ENCODE measurements at regions not wholly inside any gene's neighbourhood (a gene's known extent, or its start where the extent isn't known, plus 50 kb on each side); places are given as distances from the start of the nearest gene placed in this dataset.

DNA sequence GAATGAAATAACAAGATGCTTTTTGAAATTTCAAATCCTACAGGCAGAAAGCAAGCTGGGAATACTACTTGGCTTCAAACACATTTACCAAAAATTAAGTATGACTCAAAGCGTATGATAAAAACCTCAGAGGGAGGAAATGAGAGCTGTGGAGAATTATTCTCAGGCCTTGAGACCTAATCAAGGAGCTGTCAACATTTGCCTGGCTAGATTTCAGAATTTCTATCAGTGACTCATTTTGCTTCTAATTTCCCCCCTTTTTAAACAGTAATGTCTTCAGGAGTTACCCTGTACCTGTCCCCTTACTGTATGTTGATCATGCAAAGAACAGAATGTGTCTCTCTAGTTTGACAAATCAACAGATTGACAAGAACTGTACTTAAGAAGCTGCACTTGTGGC is 1324.5 kb upstream of the DDX18 start:
- DNase-seq (ENCODE audit: low spot score) (no peak), ATAC-seq (no peak)
- Mint-ChIP-seq H3K4me1 (no peaks in the 10 kb centered on the region), H3K9me3 (peaks cover 77% of the 10 kb centered on the region), H3K4me3 (no peak overlapping the region), H3K36me3 (peaks cover 26% of the 10 kb centered on the region), H3K27me3 (ENCODE audit: low read depth) (no peaks in the 10 kb centered on the region), H3K27ac (no peak overlapping the region)
- ChIA-PET POLR2A (no interaction called here), CTCF (no interaction called here)
- TF ChIP-seq, protein P1, sequence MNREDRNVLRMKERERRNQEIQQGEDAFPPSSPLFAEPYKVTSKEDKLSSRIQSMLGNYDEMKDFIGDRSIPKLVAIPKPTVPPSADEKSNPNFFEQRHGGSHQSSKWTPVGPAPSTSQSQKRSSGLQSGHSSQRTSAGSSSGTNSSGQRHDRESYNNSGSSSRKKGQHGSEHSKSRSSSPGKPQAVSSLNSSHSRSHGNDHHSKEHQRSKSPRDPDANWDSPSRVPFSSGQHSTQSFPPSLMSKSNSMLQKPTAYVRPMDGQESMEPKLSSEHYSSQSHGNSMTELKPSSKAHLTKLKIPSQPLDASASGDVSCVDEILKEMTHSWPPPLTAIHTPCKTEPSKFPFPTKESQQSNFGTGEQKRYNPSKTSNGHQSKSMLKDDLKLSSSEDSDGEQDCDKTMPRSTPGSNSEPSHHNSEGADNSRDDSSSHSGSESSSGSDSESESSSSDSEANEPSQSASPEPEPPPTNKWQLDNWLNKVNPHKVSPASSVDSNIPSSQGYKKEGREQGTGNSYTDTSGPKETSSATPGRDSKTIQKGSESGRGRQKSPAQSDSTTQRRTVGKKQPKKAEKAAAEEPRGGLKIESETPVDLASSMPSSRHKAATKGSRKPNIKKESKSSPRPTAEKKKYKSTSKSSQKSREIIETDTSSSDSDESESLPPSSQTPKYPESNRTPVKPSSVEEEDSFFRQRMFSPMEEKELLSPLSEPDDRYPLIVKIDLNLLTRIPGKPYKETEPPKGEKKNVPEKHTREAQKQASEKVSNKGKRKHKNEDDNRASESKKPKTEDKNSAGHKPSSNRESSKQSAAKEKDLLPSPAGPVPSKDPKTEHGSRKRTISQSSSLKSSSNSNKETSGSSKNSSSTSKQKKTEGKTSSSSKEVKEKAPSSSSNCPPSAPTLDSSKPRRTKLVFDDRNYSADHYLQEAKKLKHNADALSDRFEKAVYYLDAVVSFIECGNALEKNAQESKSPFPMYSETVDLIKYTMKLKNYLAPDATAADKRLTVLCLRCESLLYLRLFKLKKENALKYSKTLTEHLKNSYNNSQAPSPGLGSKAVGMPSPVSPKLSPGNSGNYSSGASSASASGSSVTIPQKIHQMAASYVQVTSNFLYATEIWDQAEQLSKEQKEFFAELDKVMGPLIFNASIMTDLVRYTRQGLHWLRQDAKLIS (CRISPR knock-in tag; IDR thresholded peaks at IDR 0.05; ENCODE audit: borderline replicate concordance), result no peak
- no peak for TF ChIP-seq EMX1 (CRISPR knock-in tag; IDR thresholded peaks at IDR 0.05)
- TF ChIP-seq HMGA2 (CRISPR knock-in tag; IDR thresholded peaks at IDR 0.05), result no peak
- TF ChIP-seq, protein P2, sequence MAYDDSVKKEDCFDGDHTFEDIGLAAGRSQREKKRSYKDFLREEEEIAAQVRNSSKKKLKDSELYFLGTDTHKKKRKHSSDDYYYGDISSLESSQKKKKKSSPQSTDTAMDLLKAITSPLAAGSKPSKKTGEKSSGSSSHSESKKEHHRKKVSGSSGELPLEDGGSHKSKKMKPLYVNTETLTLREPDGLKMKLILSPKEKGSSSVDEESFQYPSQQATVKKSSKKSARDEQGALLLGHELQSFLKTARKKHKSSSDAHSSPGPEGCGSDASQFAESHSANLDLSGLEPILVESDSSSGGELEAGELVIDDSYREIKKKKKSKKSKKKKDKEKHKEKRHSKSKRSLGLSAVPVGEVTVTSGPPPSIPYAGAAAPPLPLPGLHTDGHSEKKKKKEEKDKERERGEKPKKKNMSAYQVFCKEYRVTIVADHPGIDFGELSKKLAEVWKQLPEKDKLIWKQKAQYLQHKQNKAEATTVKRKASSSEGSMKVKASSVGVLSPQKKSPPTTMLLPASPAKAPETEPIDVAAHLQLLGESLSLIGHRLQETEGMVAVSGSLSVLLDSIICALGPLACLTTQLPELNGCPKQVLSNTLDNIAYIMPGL (CRISPR knock-in tag; IDR thresholded peaks at IDR 0.05), result no peak
- TF ChIP-seq NR1H2 (CRISPR knock-in tag; IDR thresholded peaks at IDR 0.05), result no peak
- TF ChIP-seq CREM (CRISPR knock-in tag; IDR thresholded peaks at IDR 0.05), result no peak
- no peak for TF ChIP-seq JUN (CRISPR knock-in tag; IDR thresholded peaks at IDR 0.05)
- TF ChIP-seq, protein P3, sequence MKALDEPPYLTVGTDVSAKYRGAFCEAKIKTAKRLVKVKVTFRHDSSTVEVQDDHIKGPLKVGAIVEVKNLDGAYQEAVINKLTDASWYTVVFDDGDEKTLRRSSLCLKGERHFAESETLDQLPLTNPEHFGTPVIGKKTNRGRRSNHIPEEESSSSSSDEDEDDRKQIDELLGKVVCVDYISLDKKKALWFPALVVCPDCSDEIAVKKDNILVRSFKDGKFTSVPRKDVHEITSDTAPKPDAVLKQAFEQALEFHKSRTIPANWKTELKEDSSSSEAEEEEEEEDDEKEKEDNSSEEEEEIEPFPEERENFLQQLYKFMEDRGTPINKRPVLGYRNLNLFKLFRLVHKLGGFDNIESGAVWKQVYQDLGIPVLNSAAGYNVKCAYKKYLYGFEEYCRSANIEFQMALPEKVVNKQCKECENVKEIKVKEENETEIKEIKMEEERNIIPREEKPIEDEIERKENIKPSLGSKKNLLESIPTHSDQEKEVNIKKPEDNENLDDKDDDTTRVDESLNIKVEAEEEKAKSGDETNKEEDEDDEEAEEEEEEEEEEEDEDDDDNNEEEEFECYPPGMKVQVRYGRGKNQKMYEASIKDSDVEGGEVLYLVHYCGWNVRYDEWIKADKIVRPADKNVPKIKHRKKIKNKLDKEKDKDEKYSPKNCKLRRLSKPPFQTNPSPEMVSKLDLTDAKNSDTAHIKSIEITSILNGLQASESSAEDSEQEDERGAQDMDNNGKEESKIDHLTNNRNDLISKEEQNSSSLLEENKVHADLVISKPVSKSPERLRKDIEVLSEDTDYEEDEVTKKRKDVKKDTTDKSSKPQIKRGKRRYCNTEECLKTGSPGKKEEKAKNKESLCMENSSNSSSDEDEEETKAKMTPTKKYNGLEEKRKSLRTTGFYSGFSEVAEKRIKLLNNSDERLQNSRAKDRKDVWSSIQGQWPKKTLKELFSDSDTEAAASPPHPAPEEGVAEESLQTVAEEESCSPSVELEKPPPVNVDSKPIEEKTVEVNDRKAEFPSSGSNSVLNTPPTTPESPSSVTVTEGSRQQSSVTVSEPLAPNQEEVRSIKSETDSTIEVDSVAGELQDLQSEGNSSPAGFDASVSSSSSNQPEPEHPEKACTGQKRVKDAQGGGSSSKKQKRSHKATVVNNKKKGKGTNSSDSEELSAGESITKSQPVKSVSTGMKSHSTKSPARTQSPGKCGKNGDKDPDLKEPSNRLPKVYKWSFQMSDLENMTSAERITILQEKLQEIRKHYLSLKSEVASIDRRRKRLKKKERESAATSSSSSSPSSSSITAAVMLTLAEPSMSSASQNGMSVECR (CRISPR knock-in tag; IDR thresholded peaks at IDR 0.05; ENCODE audit: borderline replicate concordance), result no peak
- no peak for TF ChIP-seq OVOL2 (CRISPR knock-in tag; IDR thresholded peaks at IDR 0.05; ENCODE audit: borderline replicate concordance)
- TF ChIP-seq, protein P4, sequence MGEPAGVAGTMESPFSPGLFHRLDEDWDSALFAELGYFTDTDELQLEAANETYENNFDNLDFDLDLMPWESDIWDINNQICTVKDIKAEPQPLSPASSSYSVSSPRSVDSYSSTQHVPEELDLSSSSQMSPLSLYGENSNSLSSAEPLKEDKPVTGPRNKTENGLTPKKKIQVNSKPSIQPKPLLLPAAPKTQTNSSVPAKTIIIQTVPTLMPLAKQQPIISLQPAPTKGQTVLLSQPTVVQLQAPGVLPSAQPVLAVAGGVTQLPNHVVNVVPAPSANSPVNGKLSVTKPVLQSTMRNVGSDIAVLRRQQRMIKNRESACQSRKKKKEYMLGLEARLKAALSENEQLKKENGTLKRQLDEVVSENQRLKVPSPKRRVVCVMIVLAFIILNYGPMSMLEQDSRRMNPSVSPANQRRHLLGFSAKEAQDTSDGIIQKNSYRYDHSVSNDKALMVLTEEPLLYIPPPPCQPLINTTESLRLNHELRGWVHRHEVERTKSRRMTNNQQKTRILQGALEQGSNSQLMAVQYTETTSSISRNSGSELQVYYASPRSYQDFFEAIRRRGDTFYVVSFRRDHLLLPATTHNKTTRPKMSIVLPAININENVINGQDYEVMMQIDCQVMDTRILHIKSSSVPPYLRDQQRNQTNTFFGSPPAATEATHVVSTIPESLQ (CRISPR knock-in tag; IDR thresholded peaks at IDR 0.05), result no peak
- no peak for TF ChIP-seq ZNF317 (CRISPR knock-in tag; IDR thresholded peaks at IDR 0.05; ENCODE audit: borderline replicate concordance, low read depth)
- no peak for TF ChIP-seq KAT7 (CRISPR knock-in tag; IDR thresholded peaks at IDR 0.05; ENCODE audit: borderline replicate concordance)
- TF ChIP-seq, protein P5, sequence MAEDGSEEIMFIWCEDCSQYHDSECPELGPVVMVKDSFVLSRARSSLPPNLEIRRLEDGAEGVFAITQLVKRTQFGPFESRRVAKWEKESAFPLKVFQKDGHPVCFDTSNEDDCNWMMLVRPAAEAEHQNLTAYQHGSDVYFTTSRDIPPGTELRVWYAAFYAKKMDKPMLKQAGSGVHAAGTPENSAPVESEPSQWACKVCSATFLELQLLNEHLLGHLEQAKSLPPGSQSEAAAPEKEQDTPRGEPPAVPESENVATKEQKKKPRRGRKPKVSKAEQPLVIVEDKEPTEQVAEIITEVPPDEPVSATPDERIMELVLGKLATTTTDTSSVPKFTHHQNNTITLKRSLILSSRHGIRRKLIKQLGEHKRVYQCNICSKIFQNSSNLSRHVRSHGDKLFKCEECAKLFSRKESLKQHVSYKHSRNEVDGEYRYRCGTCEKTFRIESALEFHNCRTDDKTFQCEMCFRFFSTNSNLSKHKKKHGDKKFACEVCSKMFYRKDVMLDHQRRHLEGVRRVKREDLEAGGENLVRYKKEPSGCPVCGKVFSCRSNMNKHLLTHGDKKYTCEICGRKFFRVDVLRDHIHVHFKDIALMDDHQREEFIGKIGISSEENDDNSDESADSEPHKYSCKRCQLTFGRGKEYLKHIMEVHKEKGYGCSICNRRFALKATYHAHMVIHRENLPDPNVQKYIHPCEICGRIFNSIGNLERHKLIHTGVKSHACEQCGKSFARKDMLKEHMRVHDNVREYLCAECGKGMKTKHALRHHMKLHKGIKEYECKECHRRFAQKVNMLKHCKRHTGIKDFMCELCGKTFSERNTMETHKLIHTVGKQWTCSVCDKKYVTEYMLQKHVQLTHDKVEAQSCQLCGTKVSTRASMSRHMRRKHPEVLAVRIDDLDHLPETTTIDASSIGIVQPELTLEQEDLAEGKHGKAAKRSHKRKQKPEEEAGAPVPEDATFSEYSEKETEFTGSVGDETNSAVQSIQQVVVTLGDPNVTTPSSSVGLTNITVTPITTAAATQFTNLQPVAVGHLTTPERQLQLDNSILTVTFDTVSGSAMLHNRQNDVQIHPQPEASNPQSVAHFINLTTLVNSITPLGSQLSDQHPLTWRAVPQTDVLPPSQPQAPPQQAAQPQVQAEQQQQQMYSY (CRISPR knock-in tag; IDR thresholded peaks at IDR 0.05), result no peak
- TF ChIP-seq, protein P6, sequence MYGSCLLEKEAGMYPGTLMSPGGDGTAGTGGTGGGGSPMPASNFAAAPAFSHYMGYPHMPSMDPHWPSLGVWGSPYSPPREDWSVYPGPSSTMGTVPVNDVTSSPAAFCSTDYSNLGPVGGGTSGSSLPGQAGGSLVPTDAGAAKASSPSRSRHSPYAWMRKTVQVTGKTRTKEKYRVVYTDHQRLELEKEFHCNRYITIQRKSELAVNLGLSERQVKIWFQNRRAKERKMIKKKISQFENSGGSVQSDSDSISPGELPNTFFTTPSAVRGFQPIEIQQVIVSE (CRISPR knock-in tag; IDR thresholded peaks at IDR 0.05; ENCODE audit: borderline replicate concordance), result no peak
- no peak for TF ChIP-seq NFATC4 (CRISPR knock-in tag; IDR thresholded peaks at IDR 0.05)
- no peak for TF ChIP-seq ZNF396 (CRISPR knock-in tag; IDR thresholded peaks at IDR 0.05; ENCODE audit: borderline replicate concordance)
- TF ChIP-seq TEAD4 (CRISPR knock-in tag; IDR thresholded peaks at IDR 0.05), result no peak
- no peak for TF ChIP-seq ZNF423 (CRISPR knock-in tag; IDR thresholded peaks at IDR 0.05)
- TF ChIP-seq, protein P7, sequence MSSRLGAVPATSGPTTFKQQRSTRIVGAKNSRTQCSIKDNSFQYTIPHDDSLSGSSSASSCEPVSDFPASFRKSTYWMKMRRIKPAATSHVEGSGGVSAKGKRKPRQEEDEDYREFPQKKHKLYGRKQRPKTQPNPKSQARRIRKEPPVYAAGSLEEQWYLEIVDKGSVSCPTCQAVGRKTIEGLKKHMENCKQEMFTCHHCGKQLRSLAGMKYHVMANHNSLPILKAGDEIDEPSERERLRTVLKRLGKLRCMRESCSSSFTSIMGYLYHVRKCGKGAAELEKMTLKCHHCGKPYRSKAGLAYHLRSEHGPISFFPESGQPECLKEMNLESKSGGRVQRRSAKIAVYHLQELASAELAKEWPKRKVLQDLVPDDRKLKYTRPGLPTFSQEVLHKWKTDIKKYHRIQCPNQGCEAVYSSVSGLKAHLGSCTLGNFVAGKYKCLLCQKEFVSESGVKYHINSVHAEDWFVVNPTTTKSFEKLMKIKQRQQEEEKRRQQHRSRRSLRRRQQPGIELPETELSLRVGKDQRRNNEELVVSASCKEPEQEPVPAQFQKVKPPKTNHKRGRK (CRISPR knock-in tag; IDR thresholded peaks at IDR 0.05; ENCODE audit: borderline replicate concordance), result no peak
